ENCODE measurements at regions not wholly inside any gene's neighbourhood (a gene's known extent, or its start where the extent isn't known, plus 50 kb on each side); places are given as distances from the start of the nearest gene placed in this dataset.

DNA sequence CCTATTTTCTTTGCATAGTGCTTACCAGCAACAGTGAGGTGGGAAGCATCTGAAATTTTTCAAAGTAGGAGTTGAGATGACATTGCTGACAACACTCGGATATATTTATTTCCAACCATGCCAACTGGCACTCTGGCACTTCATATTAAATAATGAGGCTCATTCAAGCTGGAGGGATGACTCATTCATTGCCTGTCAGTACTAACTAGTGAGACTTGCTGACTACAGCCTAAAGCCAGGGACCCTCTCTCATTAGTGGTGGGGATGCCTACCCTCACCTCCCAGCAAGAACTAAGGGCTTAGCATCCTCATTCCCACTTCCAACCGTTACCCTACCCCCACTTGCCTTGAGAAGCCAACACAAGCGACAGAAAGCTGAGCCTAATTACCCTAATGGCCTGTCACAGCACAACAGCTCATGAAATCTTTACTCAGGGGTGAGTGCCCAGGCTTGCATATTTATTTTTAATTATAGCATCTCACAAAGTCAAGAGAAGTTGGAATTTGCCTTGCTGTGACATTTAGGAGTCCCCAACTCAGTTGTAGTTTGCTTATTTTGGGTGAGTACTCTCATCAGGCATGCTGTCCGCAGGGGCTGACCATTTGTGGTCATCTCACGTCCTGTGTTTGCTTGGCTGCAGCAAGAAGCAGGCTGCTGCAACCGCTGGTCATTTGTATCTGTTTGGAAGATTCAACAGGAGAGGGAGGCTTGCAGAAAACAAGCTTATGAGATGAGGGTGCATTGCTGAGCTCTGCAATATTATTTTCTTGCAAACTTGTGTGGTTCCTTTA is 181.6 kb upstream of the POU2AF2 start:
- Histone ChIP-seq H3K36me3 (no peaks in the 10 kb centered on the region), H3K27ac (no peak overlapping the region), H3K4me1 (no peaks in the 10 kb centered on the region), H3K9me3 (peaks cover 0 to 5% (median 0%) of the 10 kb centered on the region in 4 donors), H3K27me3 (no peaks in the 10 kb centered on the region), H3K4me3 (no peak overlapping the region)
- DNase-seq = no peak
- TF ChIP-seq, protein P1, sequence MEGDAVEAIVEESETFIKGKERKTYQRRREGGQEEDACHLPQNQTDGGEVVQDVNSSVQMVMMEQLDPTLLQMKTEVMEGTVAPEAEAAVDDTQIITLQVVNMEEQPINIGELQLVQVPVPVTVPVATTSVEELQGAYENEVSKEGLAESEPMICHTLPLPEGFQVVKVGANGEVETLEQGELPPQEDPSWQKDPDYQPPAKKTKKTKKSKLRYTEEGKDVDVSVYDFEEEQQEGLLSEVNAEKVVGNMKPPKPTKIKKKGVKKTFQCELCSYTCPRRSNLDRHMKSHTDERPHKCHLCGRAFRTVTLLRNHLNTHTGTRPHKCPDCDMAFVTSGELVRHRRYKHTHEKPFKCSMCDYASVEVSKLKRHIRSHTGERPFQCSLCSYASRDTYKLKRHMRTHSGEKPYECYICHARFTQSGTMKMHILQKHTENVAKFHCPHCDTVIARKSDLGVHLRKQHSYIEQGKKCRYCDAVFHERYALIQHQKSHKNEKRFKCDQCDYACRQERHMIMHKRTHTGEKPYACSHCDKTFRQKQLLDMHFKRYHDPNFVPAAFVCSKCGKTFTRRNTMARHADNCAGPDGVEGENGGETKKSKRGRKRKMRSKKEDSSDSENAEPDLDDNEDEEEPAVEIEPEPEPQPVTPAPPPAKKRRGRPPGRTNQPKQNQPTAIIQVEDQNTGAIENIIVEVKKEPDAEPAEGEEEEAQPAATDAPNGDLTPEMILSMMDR (IDR thresholded peaks at IDR 0.05) = no peak
- no peak for TF ChIP-seq POLR2A (IDR thresholded peaks at IDR 0.05)

DNA sequence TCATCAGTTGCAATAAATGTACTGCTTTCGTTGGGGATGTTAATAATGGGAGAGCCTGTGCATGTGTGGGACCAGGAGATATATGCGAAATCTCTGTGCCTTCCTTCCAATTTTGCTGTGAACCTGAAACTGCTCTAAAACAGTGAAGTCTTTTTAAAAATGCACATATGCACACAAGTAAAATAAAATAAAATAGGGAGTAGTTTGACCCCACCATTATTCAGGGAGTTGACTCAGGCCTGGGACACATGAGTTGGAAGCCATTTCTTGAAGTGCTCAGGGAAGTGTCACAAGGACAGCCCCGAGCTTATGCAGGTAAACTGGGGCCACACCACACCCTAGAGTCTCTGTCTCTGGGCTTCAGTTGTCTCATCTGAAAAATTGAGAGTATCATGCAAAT is 183.1 kb upstream of the POU2AF2 start:
- Histone ChIP-seq H3K27me3 (no peaks in the 10 kb centered on the region), H3K9me3 (peaks cover 0 to 3% (median 0%) of the 10 kb centered on the region in 4 donors), H3K36me3 (no peaks in the 10 kb centered on the region), H3K4me3 (no peak overlapping the region), H3K4me1 (no peaks in the 10 kb centered on the region), H3K27ac (no peak overlapping the region)
- TF ChIP-seq POLR2A (IDR thresholded peaks at IDR 0.05) = no peak
- TF ChIP-seq, protein P1 (IDR thresholded peaks at IDR 0.05) = no peak
- no peak for DNase-seq

GRCh38 chr11:111059726-111060125 is 185.8 kb upstream of the POU2AF2 start:
- Histone ChIP-seq H3K27me3 (no peaks in the 10 kb centered on the region), H3K4me3 (no peak overlapping the region), H3K4me1 (no peaks in the 10 kb centered on the region), H3K36me3 (no peaks in the 10 kb centered on the region), H3K9me3 (peaks cover 0 to 6% (median 0%) of the 10 kb centered on the region in 4 donors), H3K27ac (no peak overlapping the region)
- no peak for DNase-seq
- TF ChIP-seq, protein P1 (IDR thresholded peaks at IDR 0.05) = no peak
- no peak for TF ChIP-seq POLR2A (IDR thresholded peaks at IDR 0.05)

DNA sequence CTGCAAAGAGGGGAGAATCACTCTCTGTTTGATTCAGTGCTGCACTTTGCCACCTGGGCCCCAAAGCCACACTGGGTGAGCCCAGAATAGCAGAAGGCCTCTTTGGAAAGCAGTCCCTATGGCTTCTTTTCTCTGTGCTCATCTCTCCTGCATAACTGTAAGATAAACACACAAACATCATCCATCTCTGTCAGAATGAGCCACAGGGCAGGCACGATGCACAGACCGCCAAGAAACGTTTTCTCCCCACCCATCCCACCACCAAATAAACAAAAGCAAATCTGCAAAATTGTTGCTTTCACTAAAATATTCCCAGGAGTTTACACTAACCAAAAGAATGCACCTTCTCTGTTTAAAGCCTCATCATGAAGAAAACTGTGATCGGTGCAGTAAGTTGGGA is 196.4 kb upstream of the POU2AF2 start:
- Histone ChIP-seq H3K4me3 (no peak overlapping the region), H3K4me1 (no peaks in the 10 kb centered on the region), H3K9me3 (no peaks in the 10 kb centered on the region), H3K27me3 (no peaks in the 10 kb centered on the region), H3K27ac (no peak overlapping the region), H3K36me3 (no peaks in the 10 kb centered on the region)
- no peak for DNase-seq
- TF ChIP-seq, protein P1 (IDR thresholded peaks at IDR 0.05) = no peak
- TF ChIP-seq POLR2A (IDR thresholded peaks at IDR 0.05) = no peak

DNA sequence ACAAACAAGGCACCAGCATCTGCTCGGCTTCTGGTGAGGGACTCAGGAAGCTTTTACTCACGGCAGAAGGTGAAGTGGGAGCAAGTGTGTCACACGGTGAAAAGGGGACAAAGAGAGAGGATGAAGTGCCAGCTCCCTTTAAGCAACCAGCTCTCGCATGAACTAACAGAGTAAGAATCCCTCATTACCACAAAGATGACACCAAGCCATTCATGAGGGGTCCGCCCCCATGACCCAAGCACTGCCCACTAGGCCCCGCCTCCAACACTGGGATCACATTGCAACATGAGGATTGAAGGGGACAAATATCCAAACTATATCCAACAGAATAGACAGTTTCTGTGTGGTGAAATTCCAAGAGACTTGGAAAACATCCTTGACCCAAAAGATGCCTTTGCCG is 198.2 kb upstream of the POU2AF2 start:
- H3K9me3 ChIP-seq = no peaks in the 10 kb centered on the region
- no peak for DNase-seq
- H3K36me3 ChIP-seq = no peaks in the 10 kb centered on the region
- no peaks in the 10 kb centered on the region for H3K4me1 ChIP-seq
- TF ChIP-seq, protein P1 (IDR thresholded peaks at IDR 0.05) = no peak
- TF ChIP-seq POLR2A (IDR thresholded peaks at IDR 0.05) = no peak
- H3K27ac ChIP-seq = no peak overlapping the region
- no peaks in the 10 kb centered on the region for H3K27me3 ChIP-seq
- H3K4me3 ChIP-seq = no peak overlapping the region
